ENCODE measurements at regions not wholly inside any gene's neighbourhood (a gene's known extent, or its start where the extent isn't known, plus 50 kb on each side); places are given as distances from the start of the nearest gene placed in this dataset.

DNA sequence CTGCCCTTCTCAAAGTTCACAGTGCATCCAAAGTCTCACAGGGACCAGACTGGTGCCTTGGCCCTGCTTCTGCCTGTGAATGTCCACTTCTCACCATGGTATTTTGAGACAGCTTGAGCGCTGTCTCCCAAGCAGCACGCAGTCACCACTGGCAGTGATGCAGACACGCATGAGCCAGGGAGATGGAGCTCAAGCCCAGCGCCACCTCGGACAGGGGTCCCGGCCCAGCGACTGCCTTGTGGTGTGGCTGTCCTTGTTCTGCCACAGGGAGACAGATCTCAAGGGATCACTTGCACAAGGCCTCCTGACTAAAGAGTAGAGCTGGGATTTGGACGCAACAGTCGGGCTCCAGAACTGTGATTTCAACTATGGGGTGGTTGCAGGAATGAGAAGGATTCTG, 92.6 kb upstream of the MBL2 start:
- TF ChIP-seq, protein P1, sequence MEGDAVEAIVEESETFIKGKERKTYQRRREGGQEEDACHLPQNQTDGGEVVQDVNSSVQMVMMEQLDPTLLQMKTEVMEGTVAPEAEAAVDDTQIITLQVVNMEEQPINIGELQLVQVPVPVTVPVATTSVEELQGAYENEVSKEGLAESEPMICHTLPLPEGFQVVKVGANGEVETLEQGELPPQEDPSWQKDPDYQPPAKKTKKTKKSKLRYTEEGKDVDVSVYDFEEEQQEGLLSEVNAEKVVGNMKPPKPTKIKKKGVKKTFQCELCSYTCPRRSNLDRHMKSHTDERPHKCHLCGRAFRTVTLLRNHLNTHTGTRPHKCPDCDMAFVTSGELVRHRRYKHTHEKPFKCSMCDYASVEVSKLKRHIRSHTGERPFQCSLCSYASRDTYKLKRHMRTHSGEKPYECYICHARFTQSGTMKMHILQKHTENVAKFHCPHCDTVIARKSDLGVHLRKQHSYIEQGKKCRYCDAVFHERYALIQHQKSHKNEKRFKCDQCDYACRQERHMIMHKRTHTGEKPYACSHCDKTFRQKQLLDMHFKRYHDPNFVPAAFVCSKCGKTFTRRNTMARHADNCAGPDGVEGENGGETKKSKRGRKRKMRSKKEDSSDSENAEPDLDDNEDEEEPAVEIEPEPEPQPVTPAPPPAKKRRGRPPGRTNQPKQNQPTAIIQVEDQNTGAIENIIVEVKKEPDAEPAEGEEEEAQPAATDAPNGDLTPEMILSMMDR (IDR thresholded peaks at IDR 0.05) = no peak
- TF ChIP-seq EZH2 (IDR thresholded peaks at IDR 0.05; ENCODE audit: borderline replicate concordance, insufficient read depth, low read depth, low read length, poor library complexity, severe bottlenecking) = no peak

Measured in B cell (primary cell).